Bronchial epithelial cell (primary cell): ENCODE measurements at regions not wholly inside any gene's neighbourhood (a gene's known extent, or its start where the extent isn't known, plus 50 kb on each side); places are given as distances from the start of the nearest gene placed in this dataset.
A peak's percentile ranks its signal among the peaks of the same experiment; 100 is the strongest.

Experiments
- DNase-seq: peaks from one replicate; pipeline ENCODE4 v3.0.0-alpha.2; 2010; ENCODE audit warnings: low read depth
- FAIRE-seq: peaks from 2 replicates; lab custom pipeline; 2011; peaks lifted over from hg19 to GRCh38; lab: Jason Lieb, UNC
- H3K27me3 ChIP-seq: 2 replicates; pipeline ENCODE4 v1.5.1; 2011; ENCODE audit warnings: low read length; ENCODE audit not compliant: control insufficient read depth, insufficient read depth
- H3K36me3 ChIP-seq: 2 replicates; pipeline ENCODE4 v1.5.1; 2011; ENCODE audit warnings: low read length; ENCODE audit not compliant: control insufficient read depth, insufficient read depth
- H3K4me3 ChIP-seq: 2 replicates; pipeline ENCODE4 v1.5.1; 2011; ENCODE audit warnings: mild to moderate bottlenecking, low read depth, low read length, control low read depth
- CTCF ChIP-seq: IDR thresholded peaks from 2 replicates; pipeline ENCODE4 v1.5.1; 2011; ENCODE audit warnings: mild to moderate bottlenecking, moderate library complexity, low read length, control low read depth, inconsistent platforms; ENCODE audit not compliant: insufficient read depth, severe bottlenecking

DNA sequence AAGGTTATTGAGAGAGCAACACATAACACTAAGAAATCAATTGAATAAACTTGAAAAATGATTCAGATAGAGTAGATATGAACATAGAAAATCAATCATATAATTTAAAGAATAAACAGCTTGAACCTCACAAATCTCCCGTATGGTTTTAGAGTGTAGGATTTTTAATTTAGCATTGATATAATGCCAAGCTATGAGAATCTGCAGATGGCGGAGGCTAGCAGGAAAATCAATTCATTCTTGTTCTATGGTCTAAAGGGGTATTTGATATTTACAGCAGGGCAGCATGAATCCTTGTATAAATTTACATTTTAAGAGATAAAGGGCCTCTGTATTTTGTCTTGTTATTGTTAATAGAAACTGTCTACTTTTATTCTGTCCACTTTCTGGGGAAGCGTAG, 797.0 kb downstream of the GALR1 start:
- no peak for FAIRE-seq
- H3K27me3 ChIP-seq: no peaks in the 10 kb centered on the region
- H3K4me3 ChIP-seq: no peak overlapping the region
- TF ChIP-seq CTCF: no peak
- no peaks in the 10 kb centered on the region for H3K36me3 ChIP-seq
- no peak for DNase-seq

- DNase-seq (no peak), FAIRE-seq (peak; percentile 50)
- H3K27me3 ChIP-seq: no peaks in the 10 kb centered on the region
- TF ChIP-seq CTCF: no peak
- H3K36me3 ChIP-seq: no peaks in the 10 kb centered on the region
- no peak overlapping the region for H3K4me3 ChIP-seq
Measured at GRCh38 chr18:78049281-78049680, 799.6 kb downstream of the GALR1 start.

DNA sequence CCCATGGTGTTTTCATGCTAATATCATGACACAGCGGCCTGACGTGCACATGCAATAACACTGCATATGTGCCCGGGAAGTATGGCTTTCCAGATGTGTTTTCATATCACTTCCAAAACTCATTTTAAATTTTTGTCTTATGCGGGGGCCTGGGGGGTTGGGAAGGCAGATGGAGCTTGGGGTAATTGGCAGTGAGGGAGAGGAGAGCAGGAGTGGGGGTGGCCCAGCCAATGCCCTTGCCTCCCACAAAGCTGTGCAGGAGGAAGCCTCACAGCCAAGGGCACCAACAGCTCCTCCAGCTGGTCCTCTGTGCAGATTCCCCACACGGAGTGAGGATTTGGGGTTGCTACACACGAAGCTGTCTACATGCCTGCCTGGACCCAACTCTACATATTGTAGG, 805.2 kb downstream of the GALR1 start:
- H3K4me3 ChIP-seq: no peak overlapping the region
- H3K27me3 ChIP-seq: no peaks in the 10 kb centered on the region
- no peak for FAIRE-seq
- H3K36me3 ChIP-seq: no peaks in the 10 kb centered on the region
- TF ChIP-seq CTCF: no peak
- no peak for DNase-seq

GRCh38 chr18:78056011-78056410, 806.4 kb downstream of the GALR1 start:
- TF ChIP-seq CTCF: no peak
- H3K4me3 ChIP-seq: no peak overlapping the region
- FAIRE-seq (no peak), DNase-seq (no peak)
- H3K36me3 ChIP-seq: no peaks in the 10 kb centered on the region
- H3K27me3 ChIP-seq: no peaks in the 10 kb centered on the region

- no peak for TF ChIP-seq CTCF
- no peaks in the 10 kb centered on the region for H3K36me3 ChIP-seq
- no peak overlapping the region for H3K4me3 ChIP-seq
- FAIRE-seq (no peak), DNase-seq (no peak)
- no peaks in the 10 kb centered on the region for H3K27me3 ChIP-seq
Measured at GRCh38 chr18:78069784-78070664, 820.4 kb downstream of the GALR1 start.
